Upper lobe of left lung (tissue), 6 donors: ENCODE measurements at regions not wholly inside any gene's neighbourhood (a gene's known extent, or its start where the extent isn't known, plus 50 kb on each side); places are given as distances from the start of the nearest gene placed in this dataset.

Experiments used
- ATAC-seq, 2 donors: fragments of 200-7000 bp; cut with Tn5 transposase; one replicate each; pipeline ENCODE4 v1.9.1; 2022; ENCODE audit warnings: mild to moderate bottlenecking in 2 of 2, moderate library complexity in 2 of 2; ENCODE audit not compliant: low FRiP score in 2 of 2
- DNase-seq, 2 donors: peaks; one replicate each; pipeline ENCODE4 v3.0.0-alpha.2; 2019 to 2020
- H3K27ac ChIP-seq, 4 donors: fragments of 200-600 bp; sonication (generic); one replicate each; pipeline ENCODE4 v1.5.1; 2016 to 2019
- H3K27me3 ChIP-seq, 4 donors: fragments of 200-600 bp; sonication (generic); one replicate each; pipeline ENCODE4 v1.5.1; 2017 to 2019
- H3K36me3 ChIP-seq, 4 donors: fragments of 200-600 bp; sonication (generic); one replicate each; pipeline ENCODE4 v1.5.1; 2016 to 2019
- H3K4me1 ChIP-seq, 4 donors: fragments of 200-600 bp; sonication (generic); one replicate each; pipeline ENCODE4 v1.5.1; 2018 to 2019
- H3K4me3 ChIP-seq, 4 donors: fragments of 200-600 bp; sonication (generic); one replicate each; pipeline ENCODE4 v1.5.1; 2017 to 2019; ENCODE audit warnings: mild to moderate bottlenecking in 2 of 4, moderate library complexity in 1 of 4
- H3K9me3 ChIP-seq, 4 donors: fragments of 200-600 bp; sonication (generic); one replicate each; pipeline ENCODE4 v1.5.1; 2018 to 2019
- CTCF ChIP-seq, 6 experiments: fragments of 450-650 bp in 4 of 6; fragments of 200-600 bp in 2 of 6; sonication (generic) in 2 of 6; IDR thresholded peaks; one replicate each; pipeline ENCODE4 v1.5.1; 2016 to 2019; ENCODE audit warnings: antibody characterized with exemption in 6 of 6
- EP300 ChIP-seq, 4 donors: sonication (generic); formaldehyde crosslinking; IDR thresholded peaks; one replicate each; pipeline ENCODE4 v1.5.1; 2017; ENCODE audit warnings: antibody characterized with exemption in 4 of 4, control low read depth in 2 of 4
- POLR2A ChIP-seq, 4 donors: fragments of 450-650 bp; IDR thresholded peaks; one replicate each; pipeline ENCODE4 v1.5.1; 2016 to 2017; ENCODE audit warnings: antibody characterized with exemption in 4 of 4, mild to moderate bottlenecking in 2 of 4
- POLR2AphosphoS5 ChIP-seq, 2 donors: sonication (generic); formaldehyde crosslinking; IDR thresholded peaks; one replicate each; pipeline ENCODE4 v1.5.1; 2017; ENCODE audit warnings: antibody characterized with exemption in 2 of 2
- WGBS, 2 donors: methylation state at CpG; one replicate each; pipeline ENCODE4 v1.1.5; 2017 to 2018; 5-methylcytosine and 5-hydroxymethylcytosine counted together
- donor health status: DM: no; HTN: no; CAD: no; lungs with moderate emphysema.
- donor health status: DM: no; HTN: yes; CAD: no; lungs with severe emphysema.

- 75 to 76% methylated on average over 4 of the region's 4 CpGs for WGBS, 2 donors
- no peaks in the 10 kb centered on the region for H3K36me3 ChIP-seq
- H3K4me1 ChIP-seq: no peaks in the 10 kb centered on the region
- H3K27me3 ChIP-seq: no peaks in the 10 kb centered on the region
- no peak overlapping the region for H3K27ac ChIP-seq
- TF ChIP-seq POLR2A (IDR thresholded peaks at IDR 0.05) (no peak), POLR2AphosphoS5 (IDR thresholded peaks at IDR 0.05) (no peak), EP300 (IDR thresholded peaks at IDR 0.05) (no peak), CTCF (IDR thresholded peaks at IDR 0.05) (no peak)
- no peak for DNase-seq
- ATAC-seq: no peak
- no peak overlapping the region for H3K4me3 ChIP-seq
- no peaks in the 10 kb centered on the region for H3K9me3 ChIP-seq
Measured at GRCh38 chr2:5036256-5036655, 655.9 kb upstream of the SOX11 start.

GRCh38 chr2:5039241-5039975, 652.8 kb upstream of the SOX11 start:
- H3K27ac ChIP-seq: no peak overlapping the region
- ATAC-seq: no peak
- no peaks in the 10 kb centered on the region for H3K9me3 ChIP-seq
- no peak for DNase-seq
- no peaks in the 10 kb centered on the region for H3K36me3 ChIP-seq
- no peaks in the 10 kb centered on the region for H3K27me3 ChIP-seq
- WGBS, 2 donors: 87 to 89% methylated on average over 6 of the region's 6 CpGs
- H3K4me1 ChIP-seq: no peaks in the 10 kb centered on the region
- no peak overlapping the region for H3K4me3 ChIP-seq
- TF ChIP-seq CTCF (IDR thresholded peaks at IDR 0.05) (no peak), POLR2AphosphoS5 (IDR thresholded peaks at IDR 0.05) (no peak), EP300 (IDR thresholded peaks at IDR 0.05) (no peak), POLR2A (IDR thresholded peaks at IDR 0.05) (no peak)

- Histone ChIP-seq H3K4me1 (no peaks in the 10 kb centered on the region), H3K27me3 (no peaks in the 10 kb centered on the region), H3K4me3 (no peak overlapping the region), H3K36me3 (no peaks in the 10 kb centered on the region), H3K27ac (no peak overlapping the region), H3K9me3 (no peaks in the 10 kb centered on the region)
- 89 to 94% methylated on average over 3 of the region's 3 CpGs for WGBS, 2 donors
- ATAC-seq (no peak), DNase-seq (no peak)
- no peak for TF ChIP-seq POLR2AphosphoS5 (IDR thresholded peaks at IDR 0.05)
- TF ChIP-seq EP300 (IDR thresholded peaks at IDR 0.05): no peak
- no peak for TF ChIP-seq CTCF (IDR thresholded peaks at IDR 0.05)
- no peak for TF ChIP-seq POLR2A (IDR thresholded peaks at IDR 0.05)
Measured at GRCh38 chr2:5040571-5040970, 651.6 kb upstream of the SOX11 start.

- ATAC-seq: no peak
- Histone ChIP-seq H3K4me1 (no peaks in the 10 kb centered on the region), H3K27me3 (no peaks in the 10 kb centered on the region), H3K27ac (no peak overlapping the region), H3K4me3 (no peak overlapping the region), H3K36me3 (no peaks in the 10 kb centered on the region), H3K9me3 (no peaks in the 10 kb centered on the region)
- TF ChIP-seq POLR2A (IDR thresholded peaks at IDR 0.05): no peak
- TF ChIP-seq EP300 (IDR thresholded peaks at IDR 0.05): no peak
- TF ChIP-seq CTCF (IDR thresholded peaks at IDR 0.05): no peak
- no peak for TF ChIP-seq POLR2AphosphoS5 (IDR thresholded peaks at IDR 0.05)
- WGBS, 2 donors: 89% methylated on average over 2 of the region's 2 CpGs
- no peak for DNase-seq
Measured at GRCh38 chr2:5041501-5041900, 650.7 kb upstream of the SOX11 start.
